Prostate gland (tissue), 2 donors: ENCODE measurements at regions not wholly inside any gene's neighbourhood (a gene's known extent, or its start where the extent isn't known, plus 50 kb on each side); places are given as distances from the start of the nearest gene placed in this dataset.

Experiments used
- DNase-seq: peaks from one replicate; pipeline ENCODE4 v3.0.0-alpha.2; 2019; ENCODE audit warnings: low spot score
- H3K27ac ChIP-seq, 2 donors: fragments of 200-600 bp; sonication (generic); 2 replicates each; pipeline ENCODE4 v1.5.1; 2017 to 2019
- H3K27me3 ChIP-seq: fragments of 200-600 bp; sonication (generic); replicated peaks from 2 replicates; pipeline ENCODE4 v1.5.1; 2019; ENCODE audit not compliant: insufficient read depth
- H3K36me3 ChIP-seq, 2 donors: fragments of 200-600 bp; sonication (generic); 1 replicate in 1 of 2; 2 replicates in 1 of 2; pipeline versions ENCODE4 v1.5.1 to v1.8.1; 2017 to 2019
- H3K4me1 ChIP-seq: fragments of 200-600 bp; sonication (generic); replicated peaks from 2 replicates; pipeline ENCODE4 v1.5.1; 2019
- H3K4me3 ChIP-seq, 2 donors: fragments of 200-600 bp; sonication (generic); 2 replicates each; pipeline ENCODE4 v1.5.1; 2017 to 2019
- H3K9me3 ChIP-seq: fragments of 200-600 bp; sonication (generic); 2 replicates; pipeline ENCODE4 v1.5.1; 2017
- CTCF ChIP-seq, 4 experiments: fragments of 200-600 bp in 2 of 4; fragments of 450-650 bp in 2 of 4; sonication (generic) in 2 of 4; IDR thresholded peaks; 1 replicate in 3 of 4; 2 replicates in 1 of 4; pipeline ENCODE4 v1.5.1; 2016 to 2019; ENCODE audit warnings: antibody characterized with exemption in 4 of 4, mild to moderate bottlenecking in 2 of 4, moderate library complexity in 2 of 4
- POLR2A ChIP-seq: fragments of 450-650 bp; IDR thresholded peaks from one replicate; pipeline ENCODE4 v1.6.1; 2016; ENCODE audit warnings: antibody characterized with exemption, mild to moderate bottlenecking
- POLR2AphosphoS5 ChIP-seq: sonication (generic); formaldehyde crosslinking; IDR thresholded peaks from one replicate; pipeline ENCODE4 v1.6.1; 2017; ENCODE audit warnings: antibody characterized with exemption
- WGBS: methylation state at CpG from one replicate; pipeline ENCODE4 v1.1.5; 2018; 5-methylcytosine and 5-hydroxymethylcytosine counted together
- intact Hi-C: fragments of 100-400 bp; cut with DNase I; formaldehyde crosslinking; loops from one replicate; pipeline ENCODE4 v1.14.2; 2022

- H3K27ac ChIP-seq: no peak overlapping the region
- no peak for TF ChIP-seq CTCF (IDR thresholded peaks at IDR 0.05)
- no peak for TF ChIP-seq POLR2A
- no peak for TF ChIP-seq POLR2AphosphoS5
- 84% methylated on average over 10 of the region's 10 CpGs for WGBS
- DNase-seq: no peak
- no peaks in the 10 kb centered on the region for H3K9me3 ChIP-seq
- H3K27me3 ChIP-seq: no peaks in the 10 kb centered on the region
- no peak overlapping the region for H3K4me3 ChIP-seq
- intact Hi-C loops: no loop called here
- no peaks in the 10 kb centered on the region for H3K36me3 ChIP-seq
- H3K4me1 ChIP-seq: no peaks in the 10 kb centered on the region
Measured at GRCh38 chr22:49439373-49439772, 388.3 kb downstream of the BRD1 start.

- no peak for DNase-seq
- no peak overlapping the region for H3K4me3 ChIP-seq
- H3K9me3 ChIP-seq: no peaks in the 10 kb centered on the region
- intact Hi-C loops: no loop called here
- no peaks in the 10 kb centered on the region for H3K36me3 ChIP-seq
- H3K4me1 ChIP-seq: no peaks in the 10 kb centered on the region
- peaks cover 4% of the 10 kb centered on the region for H3K27me3 ChIP-seq
- TF ChIP-seq CTCF (IDR thresholded peaks at IDR 0.05) (no peak), POLR2AphosphoS5 (no peak), POLR2A (no peak)
- no peak overlapping the region for H3K27ac ChIP-seq
- WGBS: 87% methylated on average over 16 of the region's 16 CpGs
Measured at GRCh38 chr22:49437956-49438355, 389.7 kb downstream of the BRD1 start.

GRCh38 chr22:49437356-49437755 is 390.3 kb downstream of the BRD1 start:
- Histone ChIP-seq H3K27ac (no peak overlapping the region), H3K4me1 (no peaks in the 10 kb centered on the region), H3K36me3 (no peaks in the 10 kb centered on the region), H3K9me3 (no peaks in the 10 kb centered on the region), H3K4me3 (no peak overlapping the region), H3K27me3 (peaks cover 4% of the 10 kb centered on the region)
- WGBS: 89% methylated on average over 17 of the region's 17 CpGs
- TF ChIP-seq CTCF (IDR thresholded peaks at IDR 0.05): no peak
- TF ChIP-seq POLR2A: no peak
- TF ChIP-seq POLR2AphosphoS5: no peak
- no peak for DNase-seq
- intact Hi-C loops: no loop called here

GRCh38 chr22:49436056-49436455 is 391.6 kb downstream of the BRD1 start:
- H3K4me1 ChIP-seq: no peaks in the 10 kb centered on the region
- no peak overlapping the region for H3K27ac ChIP-seq
- peaks cover 4% of the 10 kb centered on the region for H3K27me3 ChIP-seq
- no peak for TF ChIP-seq CTCF (IDR thresholded peaks at IDR 0.05)
- TF ChIP-seq POLR2AphosphoS5: no peak
- no peak for TF ChIP-seq POLR2A
- H3K4me3 ChIP-seq: no peak overlapping the region
- WGBS: 59% methylated on average over 11 of the region's 11 CpGs
- no peak for DNase-seq
- no peaks in the 10 kb centered on the region for H3K9me3 ChIP-seq
- no peaks in the 10 kb centered on the region for H3K36me3 ChIP-seq
- intact Hi-C loops: no loop called here

- no peak overlapping the region for H3K27ac ChIP-seq
- H3K4me3 ChIP-seq: no peak overlapping the region
- no peaks in the 10 kb centered on the region for H3K36me3 ChIP-seq
- intact Hi-C loops: no loop called here
- no peaks in the 10 kb centered on the region for H3K9me3 ChIP-seq
- no peak for DNase-seq
- H3K27me3 ChIP-seq: peaks cover 4% of the 10 kb centered on the region
- 91% methylated on average over 12 of the region's 13 CpGs for WGBS
- H3K4me1 ChIP-seq: no peaks in the 10 kb centered on the region
- TF ChIP-seq POLR2AphosphoS5 (no peak), CTCF (IDR thresholded peaks at IDR 0.05) (no peak), POLR2A (no peak)
Measured at GRCh38 chr22:49435596-49435995, 392.1 kb downstream of the BRD1 start.
